PC-3 (cell line): ENCODE measurements at regions not wholly inside any gene's neighbourhood (a gene's known extent, or its start where the extent isn't known, plus 50 kb on each side); places are given as distances from the start of the nearest gene placed in this dataset.

Experiments
- ATAC-seq: fragments of 200-7000 bp; cut with Tn5 transposase; 2 replicates; pipeline ENCODE4 v1.9.1; 2020; ENCODE audit warnings: mild to moderate bottlenecking, moderate library complexity
- BruUV-seq: library from RNA; stranded (reverse); fragments of 400-500 nt; replicated peaks from 2 replicates; lab custom pipeline; 2021; lab: Mats Ljungman, UMichigan
- CTCF ChIA-PET: fragments of 300-600 bp; sonication (Branson Sonifier 250); formaldehyde crosslinking; loops from one replicate; lab custom pipeline; 2022; ENCODE audit warnings: antibody characterized with exemption; lab: Charles Lee
- POLR2A ChIA-PET: fragments of 300-600 bp; sonication (Branson Sonifier 250); formaldehyde crosslinking; loops from one replicate; lab custom pipeline; 2022; ENCODE audit warnings: antibody characterized with exemption; ENCODE audit not compliant: unreplicated experiment; lab: Charles Lee
- DNase-seq: peaks from one replicate; pipeline ENCODE4 v3.0.0-alpha.2; 2015
- H2AFZ ChIP-seq: fragments of 300-600 bp; sonication (generic); 2 replicates; pipeline ENCODE4 v1.6.0; 2016; ENCODE audit warnings: antibody characterized with exemption, low read length
- H3F3A ChIP-seq: fragments of 300-600 bp; sonication (generic); one replicate; pipeline ENCODE4 v1.6.0; 2017; ENCODE audit warnings: antibody characterized with exemption, low read length, control low read depth, mild to moderate bottlenecking; ENCODE audit not compliant: unreplicated experiment
- H3K27ac ChIP-seq: fragments of 300-600 bp; sonication (generic); 2 replicates; pipeline ENCODE4 v1.5.1; 2016; ENCODE audit warnings: mild to moderate bottlenecking, low read length
- H3K27me3 ChIP-seq: fragments of 300-600 bp; sonication (generic); 2 replicates; pipeline ENCODE4 v1.6.1; 2016; ENCODE audit warnings: low read length, mixed read lengths
- H3K36me3 ChIP-seq: fragments of 300-600 bp; sonication (generic); 2 replicates; pipeline ENCODE4 v1.6.1; 2016; ENCODE audit warnings: low read depth, mixed run types, low read length, mixed read lengths
- H3K4me1 ChIP-seq: fragments of 300-600 bp; sonication (generic); 2 replicates; pipeline ENCODE4 v1.5.1; 2016; ENCODE audit warnings: low read length; ENCODE audit not compliant: insufficient read depth
- H3K4me2 ChIP-seq: fragments of 300-600 bp; sonication (generic); 2 replicates; pipeline ENCODE4 v1.6.0; 2016; ENCODE audit warnings: low read length
- H3K4me3 ChIP-seq: fragments of 300-600 bp; sonication (generic); 2 replicates; pipeline ENCODE4 v1.5.1; 2016; ENCODE audit warnings: mild to moderate bottlenecking, low read length, mixed read lengths
- H3K79me2 ChIP-seq: fragments of 300-600 bp; sonication (generic); 2 replicates; pipeline ENCODE4 v1.6.1; 2017; ENCODE audit warnings: low read length, mixed read lengths
- H3K9ac ChIP-seq: fragments of 300-600 bp; sonication (generic); 2 replicates; pipeline ENCODE4 v1.6.0; 2016; ENCODE audit warnings: mild to moderate bottlenecking, low read length
- H3K9me2 ChIP-seq: fragments of 300-600 bp; sonication (generic); replicated peaks from 2 replicates; pipeline ENCODE4 v1.6.1; 2016; ENCODE audit warnings: mixed run types, low read length, mixed read lengths
- H3K9me3 ChIP-seq: fragments of 300-600 bp; sonication (generic); 2 replicates; pipeline ENCODE4 v1.6.1; 2016; ENCODE audit warnings: low read length, mixed read lengths
- H4K20me1 ChIP-seq: fragments of 300-600 bp; sonication (generic); 2 replicates; pipeline ENCODE4 v1.6.1; 2016; ENCODE audit warnings: low read length, mixed read lengths
- CTCF ChIP-seq: fragments of 300-600 bp; sonication (generic); conservative IDR thresholded peaks from 2 replicates; pipeline ENCODE4 v1.5.1; 2017; ENCODE audit warnings: antibody characterized with exemption, low read depth, mild to moderate bottlenecking, low read length
- EZH2 ChIP-seq: fragments of 300-600 bp; sonication (generic); IDR thresholded peaks from one replicate; pipeline ENCODE4 v1.6.1; 2017; ENCODE audit warnings: antibody characterized with exemption, mild to moderate bottlenecking, low read length; ENCODE audit not compliant: unreplicated experiment
- EZH2phosphoT487 ChIP-seq: fragments of 300-600 bp; sonication (generic); IDR thresholded peaks from 2 replicates; pipeline ENCODE4 v1.6.1; 2018; ENCODE audit warnings: mild to moderate bottlenecking, antibody characterized with exemption, low read length, borderline replicate concordance
- intact Hi-C: fragments of 100-400 bp; cut with micrococcal nuclease; formaldehyde crosslinking; loops from 2 replicates; pipeline ENCODE4 v1.9.0; 2023

GRCh38 chr4:74621616-74622015 is 172.7 kb downstream of the BTC start:
- ATAC-seq (no peak), DNase-seq (peak; percentile 58)
- Histone ChIP-seq H4K20me1 (no peaks in the 10 kb centered on the region), H3K27ac (peak overlapping the region; percentile 100), H3K27me3 (no peaks in the 10 kb centered on the region), H3K36me3 (no peaks in the 10 kb centered on the region), H3K79me2 (no peaks in the 10 kb centered on the region), H3K4me3 (no peak overlapping the region), H2AFZ (no peak overlapping the region), H3K4me2 (peak overlapping the region; percentile 1; the same call in 1 of the 2 replicates), H3K4me1 (peaks cover 86% of the 10 kb centered on the region), H3K9ac (peak overlapping the region; percentile 84), H3K9me2 (no peaks in the 10 kb centered on the region), H3K9me3 (no peaks in the 10 kb centered on the region), H3F3A (peaks cover 30% of the 10 kb centered on the region)
- intact Hi-C loops = no loop called here
- no TSS peak for BruUV-seq
- CTCF ChIA-PET = no interaction called here
- POLR2A ChIA-PET = no interaction called here
- TF ChIP-seq EZH2phosphoT487 (no peak), CTCF (no peak), EZH2 (no peak)

DNA sequence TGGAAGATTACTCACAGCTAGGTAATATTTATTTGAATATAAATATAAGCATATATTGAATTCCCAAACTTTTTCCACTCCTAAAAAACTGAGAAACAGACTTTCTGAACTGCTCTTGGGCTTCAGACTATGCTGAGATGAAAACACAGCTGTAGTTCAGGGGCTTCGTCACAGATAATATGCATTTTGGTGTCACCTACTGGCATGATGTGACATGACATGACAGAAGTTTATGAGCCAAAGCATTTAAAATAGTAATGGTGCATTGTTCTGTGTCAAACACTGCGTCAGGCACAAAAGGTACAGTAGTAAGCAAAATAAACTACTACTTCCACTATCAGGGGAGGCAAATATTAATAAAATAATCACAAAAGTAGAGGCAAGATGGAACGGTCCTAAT is 171.3 kb downstream of the BTC start:
- no TSS peak for BruUV-seq

More for the DNA sequence above, 171.3 kb downstream of the BTC start:
- Histone ChIP-seq H3K9me3 (no peaks in the 10 kb centered on the region), H2AFZ (no peak overlapping the region), H3K4me2 (peak overlapping the region; percentile 47), H3K79me2 (no peaks in the 10 kb centered on the region), H3K4me1 (peaks cover 92% of the 10 kb centered on the region), H3K9ac (peak overlapping the region; percentile 84), H3K9me2 (no peaks in the 10 kb centered on the region), H3K27ac (peak overlapping the region; percentile 100), H3K27me3 (no peaks in the 10 kb centered on the region), H3K4me3 (no peak overlapping the region), H3K36me3 (no peaks in the 10 kb centered on the region), H4K20me1 (no peaks in the 10 kb centered on the region), H3F3A (peaks cover 30% of the 10 kb centered on the region)
- ChIA-PET CTCF (interaction anchor here (0.6 to 1.1 kb wide), 3 partner anchors 48 to 368 kb away, joined by 3 to 4 read pairs (median 4); no protein-coding TSS in a partner anchor), POLR2A (no interaction called here)
- intact Hi-C loops = loop anchor here (1.0 kb wide), 3 partner anchors 48 to 245 kb away; no protein-coding TSS in a partner anchor
- ATAC-seq (peak; percentile 6; the same call in 1 of the 2 replicates), DNase-seq (peak; percentile 77)
- TF ChIP-seq EZH2phosphoT487 (no peak), CTCF (peak; percentile 78)
